GM18858 (cell line): ENCODE measurements at regions not wholly inside any gene's neighbourhood (a gene's known extent, or its start where the extent isn't known, plus 50 kb on each side); places are given as distances from the start of the nearest gene placed in this dataset.

Experiments
- ATAC-seq: cut with Tn5 transposase; IDR thresholded peaks from one replicate; pipeline ENCODE4 v1.9.1; 2021; ENCODE audit not compliant: unreplicated experiment

GRCh38 chr1:69410457-69410850 is 157.3 kb upstream of the LRRC7 start:
- no peak for ATAC-seq

DNA sequence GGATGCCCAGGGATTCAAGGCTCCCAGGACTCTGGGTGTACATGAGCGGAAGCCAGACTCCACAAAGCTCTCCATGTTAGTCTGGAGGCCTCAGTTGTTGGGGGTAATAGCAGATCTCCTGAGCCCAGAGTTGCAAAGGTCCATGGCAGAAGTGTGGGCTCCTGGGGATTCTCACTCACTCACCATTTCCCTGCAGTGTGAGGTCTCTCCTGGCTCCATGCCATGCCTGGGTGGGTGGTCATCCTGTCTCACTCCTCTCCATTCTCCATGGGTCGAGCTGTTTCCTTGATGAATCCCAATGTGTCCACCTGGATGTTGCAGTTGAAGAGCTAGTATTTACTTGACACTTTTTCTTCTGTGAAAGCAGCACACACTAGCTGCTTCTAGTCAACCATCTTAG is 156.8 kb upstream of the LRRC7 start:
- ATAC-seq, result no peak

GRCh38 chr1:69411617-69412016 is 156.1 kb upstream of the LRRC7 start:
- ATAC-seq, result no peak

DNA sequence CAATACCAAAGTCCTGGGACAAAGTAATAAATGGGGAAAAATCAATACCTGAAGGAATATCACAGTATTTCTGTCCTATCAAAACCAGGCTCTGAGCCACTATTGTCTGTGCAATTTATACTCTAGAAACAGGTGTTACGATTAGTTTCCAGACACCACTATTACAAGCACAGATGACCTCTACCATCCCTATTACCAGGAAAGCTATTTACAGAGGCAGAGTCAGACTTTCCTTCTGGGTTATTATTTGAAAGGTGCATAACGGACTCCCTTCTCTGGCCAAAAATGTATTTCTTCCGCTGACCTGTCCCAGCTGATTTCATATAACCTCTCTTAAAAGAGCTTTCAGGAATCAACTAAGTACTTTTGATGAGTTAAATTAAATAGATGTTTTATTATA is 154.6 kb upstream of the LRRC7 start:
- no peak for ATAC-seq

DNA sequence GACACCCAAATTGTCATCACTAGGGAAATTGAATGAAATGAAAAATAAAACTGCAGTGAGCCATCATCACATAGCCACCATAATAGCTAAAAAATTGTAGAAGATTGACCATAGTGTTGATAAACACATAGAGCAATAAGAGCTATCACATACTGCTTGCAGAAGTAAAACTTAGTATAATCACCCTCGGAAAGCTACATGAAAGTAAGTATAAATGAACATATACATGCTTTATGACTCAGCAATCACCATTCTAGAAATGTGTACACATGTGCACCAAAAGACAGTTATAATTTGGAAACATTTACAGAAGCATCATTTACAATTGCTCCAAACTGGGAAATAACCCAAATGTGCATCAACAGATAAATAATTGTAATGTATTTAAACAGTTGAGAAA is 153.1 kb upstream of the LRRC7 start:
- no peak for ATAC-seq

- ATAC-seq, result no peak
These were observed 146.4 kb upstream of the LRRC7 start for GRCh38 chr1:69421286-69421685.

- ATAC-seq, result no peak
These were observed 141.9 kb upstream of the LRRC7 start for GRCh38 chr1:69425871-69426270.

DNA sequence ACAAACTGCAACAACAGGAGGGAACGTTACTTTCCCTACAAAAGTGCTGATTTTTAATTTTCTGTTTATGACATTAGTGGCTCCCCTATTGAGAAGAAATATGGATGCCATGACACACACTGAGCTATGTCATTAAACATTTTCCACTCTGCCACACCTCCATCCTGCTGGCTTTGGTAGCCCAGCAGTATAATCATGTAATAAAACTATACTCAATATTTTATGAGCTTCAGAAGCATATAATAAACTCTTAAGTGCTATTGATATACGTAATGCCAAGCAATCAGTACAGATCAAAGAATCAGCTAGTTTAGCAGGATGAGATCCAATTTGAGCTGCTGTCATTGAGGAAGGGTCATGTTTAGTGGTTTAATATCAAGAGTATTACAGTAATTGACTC is 141.3 kb upstream of the LRRC7 start:
- no peak for ATAC-seq

DNA sequence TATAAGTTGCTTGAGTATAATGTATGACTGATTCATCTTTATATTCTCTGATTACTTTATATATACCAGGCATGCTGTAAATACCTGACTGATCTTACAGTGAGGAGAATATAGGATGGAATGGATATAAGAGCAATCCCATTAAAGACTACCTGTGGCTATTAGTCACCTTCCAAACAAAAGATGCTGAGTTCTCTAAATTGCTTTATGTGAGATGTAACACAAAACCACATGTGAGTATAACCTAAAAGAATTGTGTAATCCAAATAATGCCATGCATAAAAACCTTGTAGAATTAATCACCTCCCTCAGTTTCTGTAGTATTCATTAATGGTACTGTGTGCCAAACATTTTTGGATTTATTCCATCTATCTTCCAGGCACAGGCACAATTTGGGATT is 134.6 kb upstream of the LRRC7 start:
- no peak for ATAC-seq

DNA sequence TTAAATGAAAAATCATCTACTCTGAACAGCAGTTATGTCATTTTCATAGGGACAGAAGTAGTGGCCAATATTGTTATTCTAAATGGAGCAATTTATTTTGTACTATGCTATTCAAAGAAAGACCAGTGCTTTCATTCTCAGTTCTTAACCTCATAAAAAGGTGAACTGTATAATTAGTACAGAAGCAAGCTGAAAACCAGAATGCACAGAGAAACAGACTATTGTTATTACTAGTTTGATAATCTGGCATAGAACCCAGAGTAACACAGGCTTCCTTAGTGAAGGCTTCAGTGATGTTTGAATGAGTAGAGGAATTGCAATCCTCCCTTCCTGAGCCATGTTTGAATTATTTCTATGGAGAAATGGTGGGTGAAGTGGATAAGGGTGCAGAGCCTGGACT is 131.6 kb upstream of the LRRC7 start:
- no peak for ATAC-seq

GRCh38 chr1:69438056-69438795 is 129.5 kb upstream of the LRRC7 start:
- ATAC-seq, result no peak

GRCh38 chr1:69441496-69441895 is 126.2 kb upstream of the LRRC7 start:
- no peak for ATAC-seq

- no peak for ATAC-seq
These were observed 116.5 kb upstream of the LRRC7 start for GRCh38 chr1:69451196-69451595.

DNA sequence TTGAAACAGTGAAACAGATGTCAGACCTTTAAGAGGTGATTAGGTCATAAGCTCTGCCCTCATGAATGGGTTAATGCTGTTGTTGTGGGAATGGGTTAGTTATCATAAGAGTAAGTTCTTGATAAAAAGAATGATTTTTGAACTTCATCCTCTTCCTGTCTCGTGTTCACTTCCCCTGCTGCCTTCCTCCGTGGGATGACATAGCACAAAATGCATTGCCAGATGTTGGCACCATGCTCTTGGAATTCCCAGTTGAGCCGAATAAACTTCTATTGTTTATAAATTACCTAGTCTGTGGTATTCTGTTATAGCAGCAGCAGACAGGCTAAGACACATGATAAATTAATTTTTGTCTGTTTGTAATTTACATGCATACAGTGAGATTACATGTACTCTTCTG is 112.0 kb upstream of the LRRC7 start:
- no peak for ATAC-seq

GRCh38 chr1:69459244-69459643 is 108.5 kb upstream of the LRRC7 start:
- no peak for ATAC-seq

DNA sequence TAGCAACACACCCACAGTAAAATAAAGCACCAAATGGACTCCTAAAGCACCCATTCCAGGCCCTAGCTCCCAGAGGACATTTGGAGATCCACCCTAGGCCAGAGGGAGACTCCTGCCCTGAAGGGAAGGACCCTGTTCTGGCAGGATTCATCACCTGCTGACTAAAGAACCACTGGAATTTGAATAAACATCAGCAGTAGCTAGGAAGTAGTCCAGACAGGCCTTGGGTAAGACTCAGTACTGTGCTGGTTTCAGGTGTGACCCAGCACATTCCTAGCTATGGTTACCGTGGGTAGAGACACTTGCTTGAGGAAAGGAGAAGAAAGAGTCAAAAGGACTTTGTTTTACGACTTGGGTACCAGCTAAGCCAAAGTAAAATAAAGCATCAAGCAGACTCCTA is 92.7 kb upstream of the LRRC7 start:
- no peak for ATAC-seq

DNA sequence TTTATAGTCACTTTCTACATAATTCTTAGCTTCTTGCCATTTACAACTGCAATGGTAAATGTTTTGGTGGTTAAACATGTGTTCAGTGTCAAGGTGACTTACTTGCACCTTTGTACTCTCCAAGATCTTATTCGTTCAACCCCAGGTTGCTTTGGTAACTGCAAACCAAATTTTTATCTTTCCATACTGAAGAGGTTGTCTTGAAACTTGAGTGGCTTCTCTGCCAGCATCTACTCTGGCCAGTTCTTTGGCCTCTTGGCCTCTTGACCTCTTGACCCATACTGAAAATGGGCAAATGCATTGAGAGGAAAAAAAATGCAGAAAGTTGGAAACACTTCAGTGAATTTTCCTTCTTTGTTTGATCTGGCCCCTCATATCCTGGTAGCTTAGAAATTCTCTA is 88.0 kb upstream of the LRRC7 start:
- ATAC-seq, result no peak

DNA sequence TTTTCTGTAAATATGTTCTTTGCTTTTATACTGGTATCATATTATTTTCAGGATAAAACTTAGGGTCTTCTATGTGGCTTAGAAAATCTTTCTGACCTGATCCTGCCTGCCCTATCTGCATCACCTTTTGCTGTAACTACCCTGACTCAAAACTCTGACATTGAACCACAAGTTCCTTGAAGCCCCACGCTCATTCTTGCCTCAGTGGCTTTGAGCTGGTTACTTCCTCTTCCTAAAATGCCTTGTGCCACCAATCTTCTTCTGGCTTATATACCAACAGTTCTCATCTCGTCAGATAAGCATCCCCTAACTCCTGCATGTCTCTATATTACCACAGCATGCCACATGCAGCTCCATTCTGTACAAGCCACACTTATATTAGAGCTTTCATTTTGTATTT is 84.5 kb upstream of the LRRC7 start:
- ATAC-seq, result no peak

- no peak for ATAC-seq
These were observed 82.1 kb upstream of the LRRC7 start for GRCh38 chr1:69485616-69486015.

- ATAC-seq, result no peak
These were observed 76.3 kb upstream of the LRRC7 start for GRCh38 chr1:69491416-69491815.

GRCh38 chr1:69492286-69492685 is 75.4 kb upstream of the LRRC7 start:
- no peak for ATAC-seq

- ATAC-seq, result no peak
These were observed 73.5 kb upstream of the LRRC7 start for GRCh38 chr1:69494221-69494620.

DNA sequence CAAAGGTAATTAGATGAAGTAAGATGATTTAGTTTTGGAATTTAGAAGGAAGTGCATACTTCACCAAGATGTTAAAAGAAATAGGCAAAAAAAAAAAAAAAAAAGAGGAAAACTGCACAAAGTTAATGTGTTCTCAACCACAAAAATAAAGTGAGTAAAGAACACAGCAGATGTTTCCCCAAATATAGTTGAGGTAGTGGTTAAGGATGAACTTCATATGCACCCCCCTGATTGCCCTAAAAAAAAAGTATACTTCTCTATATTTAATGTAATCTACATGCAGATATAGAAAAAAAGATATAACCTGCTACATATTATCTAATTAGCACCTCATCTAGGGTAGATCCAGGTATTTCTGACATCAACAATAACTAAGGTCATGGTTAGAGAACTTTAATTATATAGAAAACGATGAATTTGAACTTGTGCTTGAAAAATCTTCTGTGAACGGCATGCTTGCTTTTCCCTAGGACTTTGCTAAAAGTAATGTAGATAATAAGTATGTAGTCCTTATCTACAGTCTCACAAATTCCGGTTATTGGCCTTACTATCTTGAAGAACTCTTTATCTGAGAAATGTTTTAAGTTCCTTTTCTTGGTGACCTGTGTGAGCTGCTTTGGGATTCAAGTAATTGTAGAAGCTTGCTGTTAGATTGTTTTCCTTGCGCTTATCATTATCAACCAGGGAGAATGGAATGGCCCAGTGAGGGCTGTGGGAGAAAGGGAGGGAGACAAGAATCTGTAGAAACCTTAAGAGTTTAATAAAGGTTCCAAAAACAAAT is 70.1 kb upstream of the LRRC7 start:
- ATAC-seq, result no peak
